ENCODE measurements at regions not wholly inside any gene's neighbourhood (a gene's known extent, or its start where the extent isn't known, plus 50 kb on each side); places are given as distances from the start of the nearest gene placed in this dataset.

DNA sequence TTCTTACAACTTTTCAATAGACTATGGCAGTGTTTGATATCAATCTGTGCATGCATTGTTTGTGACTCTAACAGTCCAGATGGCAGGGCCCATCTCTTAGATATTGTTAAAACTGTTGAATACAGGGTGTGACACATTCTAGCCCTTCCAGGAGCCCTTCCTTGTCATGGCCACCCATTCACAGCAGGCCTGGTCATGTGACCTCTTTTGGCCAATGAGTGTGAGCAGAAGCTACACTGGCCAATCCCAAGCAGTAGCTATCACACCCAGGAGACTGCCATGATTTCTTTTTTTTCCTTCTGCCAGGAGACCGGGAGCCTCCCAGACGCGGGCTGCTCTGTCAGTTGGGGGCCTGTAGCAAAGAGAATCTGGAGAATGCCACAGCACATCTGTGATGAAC is 655.4 kb upstream of the MKI67 start:
- TF ChIP-seq FOXP2 (optimal IDR thresholded peaks at IDR 0.05; ENCODE audit: borderline replicate concordance, extremely low read depth, extremely low read length, insufficient read depth), result no peak
- TF ChIP-seq, protein P1, sequence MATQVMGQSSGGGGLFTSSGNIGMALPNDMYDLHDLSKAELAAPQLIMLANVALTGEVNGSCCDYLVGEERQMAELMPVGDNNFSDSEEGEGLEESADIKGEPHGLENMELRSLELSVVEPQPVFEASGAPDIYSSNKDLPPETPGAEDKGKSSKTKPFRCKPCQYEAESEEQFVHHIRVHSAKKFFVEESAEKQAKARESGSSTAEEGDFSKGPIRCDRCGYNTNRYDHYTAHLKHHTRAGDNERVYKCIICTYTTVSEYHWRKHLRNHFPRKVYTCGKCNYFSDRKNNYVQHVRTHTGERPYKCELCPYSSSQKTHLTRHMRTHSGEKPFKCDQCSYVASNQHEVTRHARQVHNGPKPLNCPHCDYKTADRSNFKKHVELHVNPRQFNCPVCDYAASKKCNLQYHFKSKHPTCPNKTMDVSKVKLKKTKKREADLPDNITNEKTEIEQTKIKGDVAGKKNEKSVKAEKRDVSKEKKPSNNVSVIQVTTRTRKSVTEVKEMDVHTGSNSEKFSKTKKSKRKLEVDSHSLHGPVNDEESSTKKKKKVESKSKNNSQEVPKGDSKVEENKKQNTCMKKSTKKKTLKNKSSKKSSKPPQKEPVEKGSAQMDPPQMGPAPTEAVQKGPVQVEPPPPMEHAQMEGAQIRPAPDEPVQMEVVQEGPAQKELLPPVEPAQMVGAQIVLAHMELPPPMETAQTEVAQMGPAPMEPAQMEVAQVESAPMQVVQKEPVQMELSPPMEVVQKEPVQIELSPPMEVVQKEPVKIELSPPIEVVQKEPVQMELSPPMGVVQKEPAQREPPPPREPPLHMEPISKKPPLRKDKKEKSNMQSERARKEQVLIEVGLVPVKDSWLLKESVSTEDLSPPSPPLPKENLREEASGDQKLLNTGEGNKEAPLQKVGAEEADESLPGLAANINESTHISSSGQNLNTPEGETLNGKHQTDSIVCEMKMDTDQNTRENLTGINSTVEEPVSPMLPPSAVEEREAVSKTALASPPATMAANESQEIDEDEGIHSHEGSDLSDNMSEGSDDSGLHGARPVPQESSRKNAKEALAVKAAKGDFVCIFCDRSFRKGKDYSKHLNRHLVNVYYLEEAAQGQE (IDR thresholded peaks at IDR 0.05; ENCODE audit: insufficient read depth in 1 of 2, low read depth in 2 of 2, low read length in 2 of 2), result no peak
- TF ChIP-seq POLR2AphosphoS5 (IDR thresholded peaks at IDR 0.05; ENCODE audit: low read depth, low read length), result no peak
- no peak for TF ChIP-seq SIN3A (IDR thresholded peaks at IDR 0.05; ENCODE audit: borderline replicate concordance, insufficient read depth, low read length)
- no peak for TF ChIP-seq TAF1 (IDR thresholded peaks at IDR 0.05; ENCODE audit: borderline replicate concordance, insufficient read depth, low read length)

DNA sequence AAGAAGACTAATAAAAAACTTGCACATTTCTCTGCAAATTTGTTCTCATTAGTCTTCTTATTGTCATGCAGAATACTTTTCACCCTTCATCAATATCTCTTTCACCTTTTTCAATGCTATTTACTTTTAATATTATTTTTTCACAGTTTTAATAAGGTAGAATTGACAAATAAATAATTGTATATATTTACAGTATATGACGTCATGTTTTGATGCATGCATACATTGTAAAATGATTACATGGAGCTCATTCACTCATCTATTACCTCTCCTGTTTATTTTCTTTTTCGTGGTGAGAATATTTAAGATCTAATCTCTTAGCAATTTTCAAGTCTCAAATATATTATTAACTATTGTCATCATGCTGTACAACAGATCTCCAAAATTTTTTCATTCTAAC is 658.2 kb upstream of the MKI67 start:
- TF ChIP-seq POLR2AphosphoS5 (IDR thresholded peaks at IDR 0.05; ENCODE audit: low read depth, low read length) (no peak), SIN3A (IDR thresholded peaks at IDR 0.05; ENCODE audit: borderline replicate concordance, insufficient read depth, low read length) (no peak), FOXP2 (optimal IDR thresholded peaks at IDR 0.05; ENCODE audit: borderline replicate concordance, extremely low read depth, extremely low read length, insufficient read depth) (no peak), TAF1 (IDR thresholded peaks at IDR 0.05; ENCODE audit: borderline replicate concordance, insufficient read depth, low read length) (no peak)
- TF ChIP-seq, protein P1 (IDR thresholded peaks at IDR 0.05; ENCODE audit: insufficient read depth in 1 of 2, low read depth in 2 of 2, low read length in 2 of 2), result no peak

DNA sequence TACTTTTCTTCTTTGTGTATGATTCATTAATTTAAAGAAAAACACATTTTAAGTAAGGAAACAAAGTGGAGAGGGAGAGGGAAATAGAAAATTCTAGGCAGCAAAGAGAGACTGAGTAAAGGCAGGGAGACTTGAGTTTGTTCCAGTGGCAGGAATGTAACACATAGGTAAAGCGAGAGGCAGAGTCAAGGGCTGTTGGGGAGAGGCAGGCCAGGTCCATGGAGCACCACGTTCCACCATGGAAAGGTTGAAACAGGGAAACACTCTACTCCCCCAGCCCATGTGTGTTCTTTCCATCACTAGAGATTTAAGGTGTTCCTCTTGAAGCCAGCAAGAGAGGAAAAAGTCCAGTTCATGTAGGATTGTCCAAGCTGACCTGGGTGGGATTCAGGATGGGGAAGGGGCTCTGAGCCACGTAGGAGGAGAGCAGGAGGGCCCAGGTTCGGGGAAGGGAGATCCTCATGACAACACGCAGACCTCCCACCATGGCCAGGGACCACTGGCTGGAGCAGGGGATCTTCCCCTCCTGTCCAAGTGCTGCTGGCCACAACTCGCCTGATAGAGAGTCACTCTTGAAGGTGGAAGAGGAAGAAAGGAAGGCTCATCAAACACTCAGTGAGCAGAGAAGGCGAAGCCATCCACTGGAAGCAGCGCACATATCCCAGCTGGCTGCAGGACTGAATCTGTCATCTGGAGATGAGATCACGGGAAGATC is 666.4 kb upstream of the MKI67 start:
- TF ChIP-seq, protein P1 (IDR thresholded peaks at IDR 0.05; ENCODE audit: insufficient read depth in 1 of 2, low read depth in 2 of 2, low read length in 2 of 2), result no peak
- TF ChIP-seq SIN3A (IDR thresholded peaks at IDR 0.05; ENCODE audit: borderline replicate concordance, insufficient read depth, low read length) (no peak), TAF1 (IDR thresholded peaks at IDR 0.05; ENCODE audit: borderline replicate concordance, insufficient read depth, low read length) (no peak), FOXP2 (optimal IDR thresholded peaks at IDR 0.05; ENCODE audit: borderline replicate concordance, extremely low read depth, extremely low read length, insufficient read depth) (no peak), POLR2AphosphoS5 (IDR thresholded peaks at IDR 0.05; ENCODE audit: low read depth, low read length) (no peak)

DNA sequence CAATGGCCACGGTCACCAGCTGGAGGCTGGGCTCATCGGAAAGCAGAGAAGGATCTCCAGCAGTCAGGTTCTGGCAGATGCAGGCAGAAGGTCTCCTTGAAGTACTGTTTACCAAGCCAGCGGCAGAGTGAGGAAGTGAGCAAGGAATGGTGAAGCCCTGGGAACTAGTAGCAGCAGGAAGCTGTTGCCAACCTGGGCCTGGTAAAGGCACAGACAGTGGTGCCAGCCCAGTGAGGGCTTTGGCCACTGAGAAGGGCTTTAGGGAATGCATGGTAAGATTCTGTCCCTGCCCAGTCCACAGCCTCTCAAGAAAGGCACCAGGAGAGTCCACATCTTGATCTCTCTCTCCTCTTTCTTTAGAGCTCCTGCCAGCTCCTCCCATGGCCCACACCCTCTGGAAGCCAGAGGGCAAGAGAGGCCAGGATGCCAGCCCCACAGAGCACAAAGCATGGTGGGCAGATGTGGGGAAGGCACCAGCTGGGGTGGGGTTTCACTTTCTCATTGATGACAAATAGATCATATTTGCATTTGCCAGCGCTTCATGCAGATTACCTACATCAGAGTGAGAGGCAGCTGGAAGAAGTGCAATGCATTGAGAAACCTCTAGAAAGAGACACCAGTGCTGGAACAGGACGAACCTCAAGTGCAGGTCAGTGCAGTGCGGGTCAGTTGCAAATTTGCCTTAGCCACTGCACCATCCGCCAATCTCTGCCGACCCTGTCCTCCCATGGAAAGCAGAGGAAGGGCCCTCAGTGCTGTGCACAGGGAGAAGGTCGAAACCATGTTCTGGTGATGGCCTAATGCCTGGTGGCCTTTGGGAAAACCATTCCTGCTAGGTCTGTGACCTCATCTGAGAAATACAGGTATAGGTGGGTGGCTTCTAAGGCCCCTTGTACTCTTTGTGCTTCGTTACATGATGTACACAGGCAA is 667.8 kb upstream of the MKI67 start:
- TF ChIP-seq FOXP2 (optimal IDR thresholded peaks at IDR 0.05; ENCODE audit: borderline replicate concordance, extremely low read depth, extremely low read length, insufficient read depth), result no peak
- TF ChIP-seq SIN3A (IDR thresholded peaks at IDR 0.05; ENCODE audit: borderline replicate concordance, insufficient read depth, low read length), result no peak
- TF ChIP-seq TAF1 (IDR thresholded peaks at IDR 0.05; ENCODE audit: borderline replicate concordance, insufficient read depth, low read length), result no peak
- TF ChIP-seq, protein P1 (IDR thresholded peaks at IDR 0.05; ENCODE audit: insufficient read depth in 1 of 2, low read depth in 2 of 2, low read length in 2 of 2), result no peak

All from PFSK-1 (cell line).